Kidney (tissue), 13 donors: ENCODE measurements at regions not wholly inside any gene's neighbourhood (a gene's known extent, or its start where the extent isn't known, plus 50 kb on each side); places are given as distances from the start of the nearest gene placed in this dataset.

Experiments used
- DNase-seq, 5 donors: peaks; one replicate each; pipeline ENCODE4 v3.0.0-alpha.2; 2013 to 2020
- FAIRE-seq: peaks from 2 replicates; lab custom pipeline; 2012; peaks lifted over from hg19 to GRCh38; lab: Jason Lieb, UNC
- H3K27ac ChIP-seq, 2 donors: one replicate each; pipeline ENCODE4 v1.7.0; 2013; ENCODE audit warnings: low read depth in 2 of 2, low read length in 2 of 2, inconsistent platforms in 1 of 2
- H3K27me3 ChIP-seq: one replicate; pipeline ENCODE4 v1.7.1; 2013; ENCODE audit warnings: low read length, inconsistent platforms; ENCODE audit not compliant: control insufficient read depth, insufficient read depth
- H3K36me3 ChIP-seq, 3 donors: one replicate each; pipeline versions ENCODE4 v1.7.0 to v1.7.1; 2013; ENCODE audit warnings: low read length in 3 of 3, control low read depth in 1 of 3, inconsistent platforms in 1 of 3; ENCODE audit not compliant: insufficient read depth in 3 of 3, control insufficient read depth in 2 of 3
- H3K4me1 ChIP-seq, 3 donors: one replicate each; pipeline versions ENCODE4 v1.7.0 to v1.7.1; 2013; ENCODE audit warnings: low read length in 3 of 3, inconsistent platforms in 1 of 3, low read depth in 1 of 3; ENCODE audit not compliant: control insufficient read depth in 2 of 3, insufficient read depth in 2 of 3
- H3K4me3 ChIP-seq, 3 donors: one replicate each; pipeline versions ENCODE4 v1.7.0 to v1.8.1; 2013; ENCODE audit warnings: low read length in 3 of 3, control low read depth in 1 of 3, inconsistent platforms in 1 of 3
- H3K9ac ChIP-seq, 3 donors: one replicate each; pipeline versions ENCODE4 v1.7.0 to v1.7.1; 2013; ENCODE audit warnings: low read length in 3 of 3, control low read depth in 1 of 3, inconsistent platforms in 1 of 3
- H3K9me3 ChIP-seq, 3 donors: one replicate each; pipeline versions ENCODE4 v1.7.0 to v1.7.1; 2013; ENCODE audit warnings: low read length in 3 of 3, control low read depth in 1 of 3, inconsistent platforms in 1 of 3; ENCODE audit not compliant: control insufficient read depth in 2 of 3, insufficient read depth in 1 of 3
- intact Hi-C: fragments of 100-400 bp; cut with DNase I; formaldehyde crosslinking; loops from one replicate; pipeline ENCODE4 v1.11.1; 2022
- TF ChIP-seq, protein P1 (sequence below): IDR thresholded peaks from 3 replicates; pipeline ENCODE4 v1.5.1; 2012; ENCODE audit warnings: mild to moderate bottlenecking, moderate library complexity, borderline replicate concordance; ENCODE audit not compliant: insufficient read depth; ENCODE audit errors: extremely low read depth
- donor health status: control.
- donor health status: control.
- donor health status: control.
- donor health status: control.
- donor health status: control.
- donor health status: DM: yes; HTN: yes; CAD: no.
- donor health status: Normal renal cell carcinoma (clear cell type).

- Histone ChIP-seq H3K27ac (no peak overlapping the region), H3K36me3 (no peaks in the 10 kb centered on the region), H3K27me3 (no peaks in the 10 kb centered on the region), H3K4me1 (no peaks in the 10 kb centered on the region), H3K4me3 (no peak overlapping the region), H3K9ac (no peak overlapping the region), H3K9me3 (no peaks in the 10 kb centered on the region)
- no peak for FAIRE-seq
- DNase-seq = no peak
- intact Hi-C loops = no loop called here
- TF ChIP-seq, protein P1, sequence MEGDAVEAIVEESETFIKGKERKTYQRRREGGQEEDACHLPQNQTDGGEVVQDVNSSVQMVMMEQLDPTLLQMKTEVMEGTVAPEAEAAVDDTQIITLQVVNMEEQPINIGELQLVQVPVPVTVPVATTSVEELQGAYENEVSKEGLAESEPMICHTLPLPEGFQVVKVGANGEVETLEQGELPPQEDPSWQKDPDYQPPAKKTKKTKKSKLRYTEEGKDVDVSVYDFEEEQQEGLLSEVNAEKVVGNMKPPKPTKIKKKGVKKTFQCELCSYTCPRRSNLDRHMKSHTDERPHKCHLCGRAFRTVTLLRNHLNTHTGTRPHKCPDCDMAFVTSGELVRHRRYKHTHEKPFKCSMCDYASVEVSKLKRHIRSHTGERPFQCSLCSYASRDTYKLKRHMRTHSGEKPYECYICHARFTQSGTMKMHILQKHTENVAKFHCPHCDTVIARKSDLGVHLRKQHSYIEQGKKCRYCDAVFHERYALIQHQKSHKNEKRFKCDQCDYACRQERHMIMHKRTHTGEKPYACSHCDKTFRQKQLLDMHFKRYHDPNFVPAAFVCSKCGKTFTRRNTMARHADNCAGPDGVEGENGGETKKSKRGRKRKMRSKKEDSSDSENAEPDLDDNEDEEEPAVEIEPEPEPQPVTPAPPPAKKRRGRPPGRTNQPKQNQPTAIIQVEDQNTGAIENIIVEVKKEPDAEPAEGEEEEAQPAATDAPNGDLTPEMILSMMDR = no peak
Measured at GRCh38 chr6:101241442-101241841, 152.1 kb upstream of the GRIK2 start.

GRCh38 chr6:101249470-101249869 is 144.0 kb upstream of the GRIK2 start:
- intact Hi-C loops = no loop called here
- Histone ChIP-seq H3K4me1 (no peaks in the 10 kb centered on the region), H3K36me3 (no peaks in the 10 kb centered on the region), H3K4me3 (no peak overlapping the region), H3K27me3 (no peaks in the 10 kb centered on the region), H3K9ac (no peak overlapping the region), H3K27ac (no peak overlapping the region), H3K9me3 (peaks cover 0 to 11% (median 2%) of the 10 kb centered on the region in 3 donors)
- FAIRE-seq (no peak), DNase-seq (no peak)
- TF ChIP-seq, protein P1 = no peak

- no peaks in the 10 kb centered on the region for H3K9me3 ChIP-seq
- no peak overlapping the region for H3K27ac ChIP-seq
- DNase-seq = no peak
- FAIRE-seq = no peak
- no peaks in the 10 kb centered on the region for H3K36me3 ChIP-seq
- no peak overlapping the region for H3K9ac ChIP-seq
- H3K27me3 ChIP-seq = no peaks in the 10 kb centered on the region
- no peak overlapping the region for H3K4me3 ChIP-seq
- TF ChIP-seq, protein P1 = no peak
- no peaks in the 10 kb centered on the region for H3K4me1 ChIP-seq
- intact Hi-C loops = no loop called here
Measured at GRCh38 chr6:101257163-101257562, 136.3 kb upstream of the GRIK2 start.

- TF ChIP-seq, protein P1 = no peak
- FAIRE-seq = no peak
- intact Hi-C loops = no loop called here
- H3K9ac ChIP-seq = no peak overlapping the region
- DNase-seq = no peak
- peaks cover 0 to 2% (median 0%) of the 10 kb centered on the region in 3 donors for H3K9me3 ChIP-seq
- H3K27me3 ChIP-seq = no peaks in the 10 kb centered on the region
- no peak overlapping the region for H3K4me3 ChIP-seq
- H3K36me3 ChIP-seq = no peaks in the 10 kb centered on the region
- H3K27ac ChIP-seq = no peak overlapping the region
- no peaks in the 10 kb centered on the region for H3K4me1 ChIP-seq
Measured at GRCh38 chr6:101259505-101259904, 134.0 kb upstream of the GRIK2 start.
